Vagina (tissue), 2 donors: ENCODE measurements at regions not wholly inside any gene's neighbourhood (a gene's known extent, or its start where the extent isn't known, plus 50 kb on each side); places are given as distances from the start of the nearest gene placed in this dataset.

Source experiments
- DNase-seq, 2 donors: peaks; one replicate each; pipeline ENCODE4 v3.0.0-alpha.2; 2017; ENCODE audit errors: extremely low spot score in 2 of 2
- H3K27ac ChIP-seq: fragments of 200-600 bp; sonication (generic); one replicate; pipeline ENCODE4 v1.5.1; 2019
- H3K27me3 ChIP-seq: fragments of 200-600 bp; sonication (generic); one replicate; pipeline ENCODE4 v1.5.1; 2019
- H3K36me3 ChIP-seq, 2 donors: fragments of 200-600 bp; sonication (generic); one replicate each; pipeline ENCODE4 v1.5.1; 2017 to 2019
- H3K4me1 ChIP-seq: fragments of 200-600 bp; sonication (generic); one replicate; pipeline ENCODE4 v1.5.1; 2019
- H3K4me3 ChIP-seq, 2 donors: fragments of 200-600 bp; sonication (generic); 1 replicate in 1 of 2; 2 replicates in 1 of 2; pipeline ENCODE4 v1.5.1; 2016 to 2019
- H3K9me3 ChIP-seq: fragments of 200-600 bp; sonication (generic); one replicate; pipeline ENCODE4 v1.5.1; 2019
- CTCF ChIP-seq, 3 experiments: fragments of 450-650 bp in 2 of 3; fragments of 200-600 bp in 1 of 3; sonication (generic) in 1 of 3; IDR thresholded peaks; one replicate each; pipeline ENCODE4 v1.5.1; 2017 to 2019; ENCODE audit warnings: antibody characterized with exemption in 3 of 3, mild to moderate bottlenecking in 2 of 3, moderate library complexity in 2 of 3
- POLR2A ChIP-seq, 2 donors: fragments of 450-650 bp; IDR thresholded peaks; one replicate each; pipeline ENCODE4 v1.6.1; 2017; ENCODE audit warnings: antibody characterized with exemption in 2 of 2, mild to moderate bottlenecking in 2 of 2, moderate library complexity in 2 of 2
- POLR2AphosphoS5 ChIP-seq, 2 donors: sonication (generic); formaldehyde crosslinking; IDR thresholded peaks; one replicate each; pipeline ENCODE4 v1.9.0; 2017; ENCODE audit warnings: antibody characterized with exemption in 2 of 2, mild to moderate bottlenecking in 2 of 2, low read depth in 1 of 2; ENCODE audit not compliant: insufficient read depth in 1 of 2
- intact Hi-C: fragments of 100-400 bp; cut with DNase I; formaldehyde crosslinking; loops from one replicate; pipeline ENCODE4 v1.15.1; 2023

DNA sequence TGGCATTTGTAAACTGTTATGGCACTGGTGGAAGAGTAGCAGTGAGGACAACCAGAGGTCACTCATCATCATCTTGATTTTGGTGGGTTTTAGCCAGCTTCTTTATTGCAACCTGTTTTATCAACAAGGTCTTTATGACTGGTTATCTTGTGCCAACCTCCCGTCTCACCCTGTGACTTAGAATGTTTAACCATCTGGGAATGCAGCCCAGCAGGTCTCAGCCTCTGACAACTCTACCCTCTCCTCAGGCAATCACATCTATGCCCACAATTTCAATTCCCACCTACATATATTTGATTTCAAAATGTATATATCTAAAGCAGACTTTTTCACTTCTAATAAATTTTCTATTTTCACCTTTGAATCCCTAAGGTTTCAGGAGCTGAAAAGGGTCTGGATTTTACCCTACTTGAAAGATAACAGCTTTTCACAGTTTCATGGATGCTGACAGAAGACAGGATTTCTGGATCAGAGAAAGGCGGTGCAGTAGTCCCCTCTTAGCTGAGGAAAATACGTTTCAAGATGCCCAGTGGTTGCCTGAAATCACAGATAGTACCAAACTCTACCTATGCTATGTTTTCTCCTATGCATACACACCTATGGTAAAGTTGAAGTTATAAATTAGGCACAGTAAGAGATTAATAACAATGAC, 1171.8 kb downstream of the DIAPH3 start:
- Histone ChIP-seq H3K27ac (no peak overlapping the region), H3K36me3 (no peaks in the 10 kb centered on the region), H3K4me1 (no peaks in the 10 kb centered on the region), H3K9me3 (no peaks in the 10 kb centered on the region), H3K27me3 (no peaks in the 10 kb centered on the region), H3K4me3 (no peak overlapping the region)
- TF ChIP-seq CTCF (IDR thresholded peaks at IDR 0.05) (no peak), POLR2AphosphoS5 (IDR thresholded peaks at IDR 0.05; ENCODE audit: insufficient read depth in 1 of 2, low read depth in 1 of 2) (no peak), POLR2A (IDR thresholded peaks at IDR 0.05) (no peak)
- intact Hi-C loops: no loop called here
- DNase-seq: no peak

GRCh38 chr13:58992478-58993042, 1171.2 kb downstream of the DIAPH3 start:
- Histone ChIP-seq H3K4me1 (no peaks in the 10 kb centered on the region), H3K9me3 (no peaks in the 10 kb centered on the region), H3K36me3 (no peaks in the 10 kb centered on the region), H3K27me3 (no peaks in the 10 kb centered on the region), H3K4me3 (no peak overlapping the region), H3K27ac (no peak overlapping the region)
- intact Hi-C loops: no loop called here
- TF ChIP-seq CTCF (IDR thresholded peaks at IDR 0.05) (no peak), POLR2A (IDR thresholded peaks at IDR 0.05) (no peak), POLR2AphosphoS5 (IDR thresholded peaks at IDR 0.05; ENCODE audit: insufficient read depth in 1 of 2, low read depth in 1 of 2) (no peak)
- no peak for DNase-seq

GRCh38 chr13:58994077-58994476, 1169.7 kb downstream of the DIAPH3 start:
- TF ChIP-seq CTCF (IDR thresholded peaks at IDR 0.05) (no peak), POLR2AphosphoS5 (IDR thresholded peaks at IDR 0.05; ENCODE audit: insufficient read depth in 1 of 2, low read depth in 1 of 2) (no peak), POLR2A (IDR thresholded peaks at IDR 0.05) (no peak)

GRCh38 chr13:58994777-58995176, 1169.0 kb downstream of the DIAPH3 start:
- intact Hi-C loops: no loop called here
- Histone ChIP-seq H3K9me3 (no peaks in the 10 kb centered on the region), H3K27ac (no peak overlapping the region)

More at GRCh38 chr13:58994077-58994476, 1169.7 kb downstream of the DIAPH3 start:
- no peaks in the 10 kb centered on the region for H3K36me3 ChIP-seq
- intact Hi-C loops: no loop called here
- no peaks in the 10 kb centered on the region for H3K9me3 ChIP-seq
- H3K27me3 ChIP-seq: no peaks in the 10 kb centered on the region
- DNase-seq: no peak
- no peaks in the 10 kb centered on the region for H3K4me1 ChIP-seq
- H3K27ac ChIP-seq: no peak overlapping the region
- no peak overlapping the region for H3K4me3 ChIP-seq

More at GRCh38 chr13:58994777-58995176, 1169.0 kb downstream of the DIAPH3 start:
- Histone ChIP-seq H3K4me3 (no peak overlapping the region), H3K27me3 (no peaks in the 10 kb centered on the region), H3K4me1 (no peaks in the 10 kb centered on the region), H3K36me3 (no peaks in the 10 kb centered on the region)
- no peak for DNase-seq
- no peak for TF ChIP-seq POLR2AphosphoS5 (IDR thresholded peaks at IDR 0.05; ENCODE audit: insufficient read depth in 1 of 2, low read depth in 1 of 2)
- TF ChIP-seq POLR2A (IDR thresholded peaks at IDR 0.05): no peak
- no peak for TF ChIP-seq CTCF (IDR thresholded peaks at IDR 0.05)
